ENCODE measurements at regions not wholly inside any gene's neighbourhood (a gene's known extent, or its start where the extent isn't known, plus 50 kb on each side); places are given as distances from the start of the nearest gene placed in this dataset.

DNA sequence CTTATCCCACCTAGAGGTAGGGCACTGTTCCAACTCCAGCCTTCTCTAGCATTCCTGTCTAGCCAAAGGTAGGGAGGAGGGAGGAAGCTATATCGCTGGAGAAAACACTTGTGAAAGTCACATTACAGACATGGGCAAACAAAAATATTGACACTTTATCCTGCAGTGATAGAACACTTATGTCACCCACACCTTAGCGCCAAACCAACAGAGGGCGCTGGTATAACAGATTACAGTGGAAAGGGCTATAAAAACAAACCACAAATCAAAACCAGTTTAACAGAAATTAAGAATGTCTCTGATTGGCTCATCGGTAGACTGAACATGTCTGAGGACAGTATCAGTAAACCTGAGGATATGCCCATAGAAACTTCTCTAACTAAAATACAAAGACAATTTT is 451.3 kb downstream of the TLL1 start:
- TF ChIP-seq POLR2AphosphoS2 (conservative IDR thresholded peaks at IDR 0.05; ENCODE audit: low read length) = no peak
- TF ChIP-seq, protein P1, sequence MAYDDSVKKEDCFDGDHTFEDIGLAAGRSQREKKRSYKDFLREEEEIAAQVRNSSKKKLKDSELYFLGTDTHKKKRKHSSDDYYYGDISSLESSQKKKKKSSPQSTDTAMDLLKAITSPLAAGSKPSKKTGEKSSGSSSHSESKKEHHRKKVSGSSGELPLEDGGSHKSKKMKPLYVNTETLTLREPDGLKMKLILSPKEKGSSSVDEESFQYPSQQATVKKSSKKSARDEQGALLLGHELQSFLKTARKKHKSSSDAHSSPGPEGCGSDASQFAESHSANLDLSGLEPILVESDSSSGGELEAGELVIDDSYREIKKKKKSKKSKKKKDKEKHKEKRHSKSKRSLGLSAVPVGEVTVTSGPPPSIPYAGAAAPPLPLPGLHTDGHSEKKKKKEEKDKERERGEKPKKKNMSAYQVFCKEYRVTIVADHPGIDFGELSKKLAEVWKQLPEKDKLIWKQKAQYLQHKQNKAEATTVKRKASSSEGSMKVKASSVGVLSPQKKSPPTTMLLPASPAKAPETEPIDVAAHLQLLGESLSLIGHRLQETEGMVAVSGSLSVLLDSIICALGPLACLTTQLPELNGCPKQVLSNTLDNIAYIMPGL (CRISPR knock-in tag; IDR thresholded peaks at IDR 0.05; ENCODE audit: borderline replicate concordance) = no peak
- TF ChIP-seq POLR2A (IDR thresholded peaks at IDR 0.05; ENCODE audit: low read length) = no peak
- no peak for TF ChIP-seq CHD4 (IDR thresholded peaks at IDR 0.05; ENCODE audit: borderline replicate concordance)
